ENCODE measurements at regions not wholly inside any gene's neighbourhood (a gene's known extent, or its start where the extent isn't known, plus 50 kb on each side); places are given as distances from the start of the nearest gene placed in this dataset.

- Histone ChIP-seq H3K9me3 (ENCODE audit: low read depth) (no peaks in the 10 kb centered on the region), H3K4me1 (ENCODE audit: low read depth) (peaks cover 5% of the 10 kb centered on the region), H3K36me3 (no peaks in the 10 kb centered on the region), H3K4me3 (no peak overlapping the region), H3K27me3 (no peaks in the 10 kb centered on the region), H3K27ac (no peak overlapping the region)
- no peak for DNase-seq (ENCODE audit: low read depth in 1 of 2, low spot score in 1 of 2)
- TF ChIP-seq, protein P1, sequence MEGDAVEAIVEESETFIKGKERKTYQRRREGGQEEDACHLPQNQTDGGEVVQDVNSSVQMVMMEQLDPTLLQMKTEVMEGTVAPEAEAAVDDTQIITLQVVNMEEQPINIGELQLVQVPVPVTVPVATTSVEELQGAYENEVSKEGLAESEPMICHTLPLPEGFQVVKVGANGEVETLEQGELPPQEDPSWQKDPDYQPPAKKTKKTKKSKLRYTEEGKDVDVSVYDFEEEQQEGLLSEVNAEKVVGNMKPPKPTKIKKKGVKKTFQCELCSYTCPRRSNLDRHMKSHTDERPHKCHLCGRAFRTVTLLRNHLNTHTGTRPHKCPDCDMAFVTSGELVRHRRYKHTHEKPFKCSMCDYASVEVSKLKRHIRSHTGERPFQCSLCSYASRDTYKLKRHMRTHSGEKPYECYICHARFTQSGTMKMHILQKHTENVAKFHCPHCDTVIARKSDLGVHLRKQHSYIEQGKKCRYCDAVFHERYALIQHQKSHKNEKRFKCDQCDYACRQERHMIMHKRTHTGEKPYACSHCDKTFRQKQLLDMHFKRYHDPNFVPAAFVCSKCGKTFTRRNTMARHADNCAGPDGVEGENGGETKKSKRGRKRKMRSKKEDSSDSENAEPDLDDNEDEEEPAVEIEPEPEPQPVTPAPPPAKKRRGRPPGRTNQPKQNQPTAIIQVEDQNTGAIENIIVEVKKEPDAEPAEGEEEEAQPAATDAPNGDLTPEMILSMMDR (IDR thresholded peaks at IDR 0.05; ENCODE audit: low read depth, low read length) = no peak
Measured at GRCh38 chr1:68801440-68801839, 304.6 kb upstream of the DEPDC1 start.

DNA sequence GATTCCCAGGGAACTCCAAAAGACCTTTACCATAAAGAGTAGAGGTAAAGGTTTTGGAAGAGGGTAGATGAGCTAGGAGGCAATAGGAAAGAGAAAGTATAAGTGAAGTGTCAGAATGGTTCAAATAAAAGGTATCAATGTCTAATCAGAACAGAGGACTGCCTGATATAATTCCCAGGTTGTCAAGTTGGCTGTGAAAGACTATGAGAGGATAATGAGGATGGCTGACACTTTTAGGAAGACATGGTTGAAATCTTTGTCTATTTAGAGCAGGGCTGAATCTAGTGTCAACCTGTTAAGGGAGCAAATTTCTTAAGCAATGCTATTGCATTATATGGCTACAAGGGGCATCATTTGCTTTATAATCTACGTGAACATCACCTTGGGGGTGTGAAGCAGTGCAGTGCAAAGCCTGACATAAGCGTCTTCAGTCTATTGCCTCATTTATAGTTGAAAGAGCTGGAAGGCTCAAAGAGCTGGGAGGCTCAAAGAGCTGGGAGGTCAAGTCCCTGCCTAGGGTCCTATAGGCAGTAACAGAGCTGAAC is 308.3 kb upstream of the DEPDC1 start:
- Histone ChIP-seq H3K36me3 (no peaks in the 10 kb centered on the region), H3K4me3 (no peak overlapping the region), H3K4me1 (ENCODE audit: low read depth) (peaks cover 2% of the 10 kb centered on the region), H3K27ac (no peak overlapping the region), H3K27me3 (no peaks in the 10 kb centered on the region), H3K9me3 (ENCODE audit: low read depth) (no peaks in the 10 kb centered on the region)
- DNase-seq (ENCODE audit: low read depth in 1 of 2, low spot score in 1 of 2) = no peak
- TF ChIP-seq, protein P1 (IDR thresholded peaks at IDR 0.05; ENCODE audit: low read depth, low read length) = no peak

GRCh38 chr1:68808351-68808750 is 311.5 kb upstream of the DEPDC1 start:
- H3K27me3 ChIP-seq = no peaks in the 10 kb centered on the region
- no peak overlapping the region for H3K27ac ChIP-seq
- DNase-seq (ENCODE audit: low read depth in 1 of 2, low spot score in 1 of 2) = peak; percentile 3 to 14
- TF ChIP-seq, protein P1 (IDR thresholded peaks at IDR 0.05; ENCODE audit: low read depth, low read length) = no peak
- no peaks in the 10 kb centered on the region for H3K9me3 ChIP-seq (ENCODE audit: low read depth)
- no peaks in the 10 kb centered on the region for H3K36me3 ChIP-seq
- no peaks in the 10 kb centered on the region for H3K4me1 ChIP-seq (ENCODE audit: low read depth)
- H3K4me3 ChIP-seq = no peak overlapping the region

DNA sequence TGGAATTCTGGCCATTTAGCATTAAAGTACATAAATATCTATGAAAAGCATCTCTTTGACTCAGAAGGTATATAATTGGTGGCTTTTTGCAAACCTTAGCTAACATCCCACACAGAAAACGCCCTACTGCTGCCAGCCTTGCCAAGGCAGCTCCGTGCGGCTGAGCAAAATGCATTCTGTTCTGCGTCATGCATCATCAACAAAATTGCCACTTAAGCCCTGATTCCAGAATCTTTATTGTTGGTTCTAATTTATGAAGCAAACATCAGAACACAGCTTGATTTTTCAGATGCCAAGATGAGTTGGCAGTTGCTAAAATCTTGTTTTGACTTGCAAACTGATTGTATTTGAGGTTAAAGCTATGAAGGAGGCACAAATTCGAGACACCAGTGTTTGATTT is 314.9 kb upstream of the DEPDC1 start:
- no peak for DNase-seq (ENCODE audit: low read depth in 1 of 2, low spot score in 1 of 2)
- TF ChIP-seq, protein P1 (IDR thresholded peaks at IDR 0.05; ENCODE audit: low read depth, low read length) = no peak
- no peak overlapping the region for H3K27ac ChIP-seq

DNA sequence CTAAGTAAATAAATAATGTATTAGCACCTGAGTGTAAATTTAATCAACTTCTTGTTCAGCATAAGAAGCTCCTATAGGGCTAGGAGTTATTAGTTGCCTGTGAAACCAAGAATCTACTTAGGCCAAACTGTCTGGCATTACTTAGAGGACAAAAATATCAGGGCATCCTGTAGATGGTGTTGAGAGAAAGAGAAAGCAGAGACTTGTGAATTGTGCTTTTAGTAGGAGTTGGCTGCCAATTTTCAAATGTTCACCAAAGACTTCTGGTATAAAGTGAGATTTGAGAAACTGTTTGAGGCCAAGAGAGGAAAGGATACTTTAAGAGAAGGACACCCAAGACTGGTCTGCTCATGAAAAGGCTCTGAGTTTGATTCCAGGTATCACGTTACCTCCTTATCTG is 315.5 kb upstream of the DEPDC1 start:
- TF ChIP-seq, protein P1 (IDR thresholded peaks at IDR 0.05; ENCODE audit: low read depth, low read length) = no peak
- no peaks in the 10 kb centered on the region for H3K9me3 ChIP-seq (ENCODE audit: low read depth)
- H3K27ac ChIP-seq = no peak overlapping the region
- DNase-seq (ENCODE audit: low read depth in 1 of 2, low spot score in 1 of 2) = no peak
- no peak overlapping the region for H3K4me3 ChIP-seq
- H3K27me3 ChIP-seq = no peaks in the 10 kb centered on the region
- H3K4me1 ChIP-seq (ENCODE audit: low read depth) = no peaks in the 10 kb centered on the region
- H3K36me3 ChIP-seq = no peaks in the 10 kb centered on the region

More for the DNA sequence above, 314.9 kb upstream of the DEPDC1 start:
- Histone ChIP-seq H3K36me3 (no peaks in the 10 kb centered on the region), H3K4me3 (no peak overlapping the region), H3K4me1 (ENCODE audit: low read depth) (no peaks in the 10 kb centered on the region), H3K27me3 (no peaks in the 10 kb centered on the region), H3K9me3 (ENCODE audit: low read depth) (no peaks in the 10 kb centered on the region)

DNA sequence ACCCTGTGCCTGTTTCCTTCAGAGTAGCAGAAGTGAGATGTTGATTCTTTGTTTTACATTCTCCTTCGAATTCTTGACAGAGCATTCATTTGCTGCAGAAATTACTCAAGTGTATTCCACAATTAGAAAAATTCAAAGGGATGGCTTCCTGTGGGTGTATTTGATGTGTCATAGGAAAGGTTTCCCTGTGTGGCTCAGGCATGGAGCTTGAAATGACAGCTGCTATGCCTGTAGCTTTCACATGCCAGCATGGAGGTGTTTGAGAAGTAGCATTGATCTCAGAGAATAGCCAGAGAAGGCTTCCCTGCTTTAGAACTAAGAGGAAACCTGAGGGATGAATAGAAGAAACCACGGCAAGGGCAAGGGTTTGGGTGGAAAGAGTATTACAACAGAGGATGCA is 317.2 kb upstream of the DEPDC1 start:
- H3K9me3 ChIP-seq (ENCODE audit: low read depth) = no peaks in the 10 kb centered on the region
- no peaks in the 10 kb centered on the region for H3K36me3 ChIP-seq
- TF ChIP-seq, protein P1 (IDR thresholded peaks at IDR 0.05; ENCODE audit: low read depth, low read length) = no peak
- H3K27me3 ChIP-seq = no peaks in the 10 kb centered on the region
- no peak overlapping the region for H3K4me3 ChIP-seq
- DNase-seq (ENCODE audit: low read depth in 1 of 2, low spot score in 1 of 2) = no peak
- no peaks in the 10 kb centered on the region for H3K4me1 ChIP-seq (ENCODE audit: low read depth)
- no peak overlapping the region for H3K27ac ChIP-seq

All from cardiac muscle cell (in vitro differentiated cells and primary cell).